Transverse colon (tissue), 4 donors: ENCODE measurements at regions not wholly inside any gene's neighbourhood (a gene's known extent, or its start where the extent isn't known, plus 50 kb on each side); places are given as distances from the start of the nearest gene placed in this dataset.

Source experiments
- DNase-seq: peaks from one replicate; pipeline ENCODE4 v3.0.0-alpha.2; 2019
- H3K27ac ChIP-seq, 4 donors: fragments of 200-600 bp; sonication (generic); 2 replicates each; pipeline ENCODE4 v1.5.1; 2016 to 2018; ENCODE audit warnings: inconsistent platforms in 4 of 4
- H3K27me3 ChIP-seq: fragments of 200-600 bp; sonication (generic); 2 replicates; pipeline ENCODE4 v1.5.1; 2017; ENCODE audit warnings: inconsistent platforms
- H3K36me3 ChIP-seq, 4 donors: fragments of 200-600 bp; sonication (generic); 2 replicates each; pipeline ENCODE4 v1.5.1; 2017 to 2019; ENCODE audit warnings: inconsistent platforms in 4 of 4
- H3K4me1 ChIP-seq, 4 donors: fragments of 200-600 bp; sonication (generic); 2 replicates each; pipeline ENCODE4 v1.5.1; 2017 to 2020; ENCODE audit warnings: inconsistent platforms in 4 of 4
- H3K4me3 ChIP-seq, 4 donors: fragments of 200-600 bp; sonication (generic); 1 replicate in 1 of 4; 2 replicates in 3 of 4; pipeline versions ENCODE4 v1.5.1 to v1.6.1; 2017 to 2019; ENCODE audit warnings: inconsistent platforms in 4 of 4
- H3K9me3 ChIP-seq, 2 donors: fragments of 200-600 bp; sonication (generic); 2 replicates each; pipeline ENCODE4 v1.5.1; 2017 to 2019; ENCODE audit warnings: inconsistent platforms in 2 of 2
- EP300 ChIP-seq: sonication (generic); formaldehyde crosslinking; IDR thresholded peaks from one replicate; pipeline ENCODE4 v1.6.1; 2017; ENCODE audit warnings: antibody characterized with exemption, low read depth
- POLR2A ChIP-seq: fragments of 450-650 bp; IDR thresholded peaks from one replicate; pipeline ENCODE4 v1.6.1; 2016; ENCODE audit warnings: antibody characterized with exemption, mild to moderate bottlenecking, moderate library complexity
- POLR2AphosphoS5 ChIP-seq, 3 donors: sonication (generic); formaldehyde crosslinking; IDR thresholded peaks; one replicate each; pipeline ENCODE4 v1.6.1; 2016; ENCODE audit warnings: antibody characterized with exemption in 3 of 3
- WGBS, 2 donors: methylation state at CpG; one replicate each; pipeline ENCODE4 v1.1.5; 2018; ENCODE audit warnings: low coverage in 1 of 2; 5-methylcytosine and 5-hydroxymethylcytosine counted together
- in situ Hi-C, 4 donors: fragments of 200-750 bp; cut with MboI; loops; one replicate each; pipeline versions ENCODE4 v1.15.0 to v1.15.1; 2017; ENCODE audit warnings: low sequenced_read_pairs in 3 of 4, low pct_ligation_motif_present in 1 of 4, low pct_unique_long_range_greater_than_20kb in 1 of 4
- intact Hi-C: fragments of 100-400 bp; cut with DNase I; formaldehyde crosslinking; loops from one replicate; pipeline ENCODE4 v1.15.1; 2023; ENCODE audit warnings: low total_unique reads
- TF ChIP-seq, protein P1 (sequence below), 5 experiments: fragments of 200-600 bp in 3 of 5; fragments of 450-650 bp in 2 of 5; sonication (generic) in 3 of 5; IDR thresholded peaks; 1 replicate in 2 of 5; 2 replicates in 3 of 5; pipeline ENCODE4 v1.5.1; 2016 to 2017; ENCODE audit warnings: antibody characterized with exemption in 5 of 5, inconsistent platforms in 3 of 5, mild to moderate bottlenecking in 2 of 5, moderate library complexity in 1 of 5

DNA sequence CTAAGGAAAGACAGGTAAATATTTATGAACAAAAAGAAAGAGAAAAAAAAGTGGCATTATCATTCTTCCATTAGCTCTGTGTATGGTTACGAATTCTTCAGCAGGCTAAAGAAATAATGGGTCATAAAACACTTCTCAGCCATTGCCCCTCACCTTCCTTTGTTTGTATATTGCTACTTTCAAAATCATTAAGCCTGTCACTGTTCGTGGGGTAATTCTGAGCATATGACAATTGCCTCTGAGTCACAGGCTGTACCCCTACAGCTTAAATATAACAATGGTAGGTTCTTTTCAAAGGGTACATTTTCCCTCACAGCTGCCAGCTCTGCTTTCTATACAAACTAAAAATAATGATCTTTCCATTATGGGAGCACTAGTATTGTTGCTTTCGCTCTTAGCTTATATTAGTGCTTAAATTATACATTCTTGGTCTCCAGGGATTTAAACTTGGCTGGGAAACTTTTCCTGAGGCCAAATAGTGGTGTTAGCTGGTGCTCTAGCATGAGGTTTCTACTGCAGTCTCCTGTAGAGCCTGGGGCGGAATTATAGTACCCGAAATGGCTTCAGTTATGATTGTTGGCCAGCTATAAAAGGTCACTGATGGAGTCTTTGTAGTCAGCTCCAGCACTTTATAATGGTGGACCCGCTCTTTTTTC, 74.7 kb upstream of the CDH11 start:
- in situ Hi-C loops: no loop called here
- TF ChIP-seq POLR2AphosphoS5 (IDR thresholded peaks at IDR 0.05) (no peak), EP300 (no peak)
- 26 to 52% methylated on average over 4 to 6 of the region's 6 CpGs for WGBS, 2 donors

DNA sequence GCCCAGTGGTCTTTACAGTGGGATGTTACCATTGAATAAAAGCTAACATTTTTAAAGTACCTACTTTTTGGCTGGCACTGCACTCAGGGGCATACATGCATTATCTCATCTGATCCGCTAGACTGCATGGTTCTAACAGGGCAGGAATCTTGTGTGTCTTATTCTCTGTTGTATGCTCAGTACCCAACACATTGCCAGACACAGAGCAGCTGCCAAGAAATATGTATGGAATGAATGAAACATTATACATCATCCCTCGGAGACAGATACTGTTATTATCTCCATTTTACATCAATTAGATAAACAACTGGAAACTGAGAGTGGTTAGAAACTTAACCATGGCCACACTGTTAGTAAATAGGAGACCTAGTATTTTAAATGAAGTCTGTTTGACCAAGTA, 74.1 kb upstream of the CDH11 start:
- no peaks in the 10 kb centered on the region for H3K36me3 ChIP-seq
- intact Hi-C loops: no loop called here
- in situ Hi-C loops: no loop called here
- no peaks in the 10 kb centered on the region for H3K9me3 ChIP-seq
- TF ChIP-seq EP300: no peak
- TF ChIP-seq POLR2A: no peak
- TF ChIP-seq, protein P1, sequence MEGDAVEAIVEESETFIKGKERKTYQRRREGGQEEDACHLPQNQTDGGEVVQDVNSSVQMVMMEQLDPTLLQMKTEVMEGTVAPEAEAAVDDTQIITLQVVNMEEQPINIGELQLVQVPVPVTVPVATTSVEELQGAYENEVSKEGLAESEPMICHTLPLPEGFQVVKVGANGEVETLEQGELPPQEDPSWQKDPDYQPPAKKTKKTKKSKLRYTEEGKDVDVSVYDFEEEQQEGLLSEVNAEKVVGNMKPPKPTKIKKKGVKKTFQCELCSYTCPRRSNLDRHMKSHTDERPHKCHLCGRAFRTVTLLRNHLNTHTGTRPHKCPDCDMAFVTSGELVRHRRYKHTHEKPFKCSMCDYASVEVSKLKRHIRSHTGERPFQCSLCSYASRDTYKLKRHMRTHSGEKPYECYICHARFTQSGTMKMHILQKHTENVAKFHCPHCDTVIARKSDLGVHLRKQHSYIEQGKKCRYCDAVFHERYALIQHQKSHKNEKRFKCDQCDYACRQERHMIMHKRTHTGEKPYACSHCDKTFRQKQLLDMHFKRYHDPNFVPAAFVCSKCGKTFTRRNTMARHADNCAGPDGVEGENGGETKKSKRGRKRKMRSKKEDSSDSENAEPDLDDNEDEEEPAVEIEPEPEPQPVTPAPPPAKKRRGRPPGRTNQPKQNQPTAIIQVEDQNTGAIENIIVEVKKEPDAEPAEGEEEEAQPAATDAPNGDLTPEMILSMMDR (IDR thresholded peaks at IDR 0.05): no peak
- TF ChIP-seq POLR2AphosphoS5 (IDR thresholded peaks at IDR 0.05): no peak
- no peak overlapping the region for H3K4me3 ChIP-seq
- H3K4me1 ChIP-seq: no peaks in the 10 kb centered on the region
- 29 to 45% methylated on average over 1 to 2 of the region's 2 CpGs for WGBS, 2 donors
- no peak for DNase-seq
- no peaks in the 10 kb centered on the region for H3K27me3 ChIP-seq
- H3K27ac ChIP-seq: no peak overlapping the region

More for the DNA sequence above, 74.7 kb upstream of the CDH11 start:
- H3K27ac ChIP-seq: no peak overlapping the region
- no peaks in the 10 kb centered on the region for H3K9me3 ChIP-seq
- no peaks in the 10 kb centered on the region for H3K27me3 ChIP-seq
- H3K4me3 ChIP-seq: no peak overlapping the region
- intact Hi-C loops: no loop called here
- no peaks in the 10 kb centered on the region for H3K4me1 ChIP-seq
- H3K36me3 ChIP-seq: no peaks in the 10 kb centered on the region
- DNase-seq: no peak

DNA sequence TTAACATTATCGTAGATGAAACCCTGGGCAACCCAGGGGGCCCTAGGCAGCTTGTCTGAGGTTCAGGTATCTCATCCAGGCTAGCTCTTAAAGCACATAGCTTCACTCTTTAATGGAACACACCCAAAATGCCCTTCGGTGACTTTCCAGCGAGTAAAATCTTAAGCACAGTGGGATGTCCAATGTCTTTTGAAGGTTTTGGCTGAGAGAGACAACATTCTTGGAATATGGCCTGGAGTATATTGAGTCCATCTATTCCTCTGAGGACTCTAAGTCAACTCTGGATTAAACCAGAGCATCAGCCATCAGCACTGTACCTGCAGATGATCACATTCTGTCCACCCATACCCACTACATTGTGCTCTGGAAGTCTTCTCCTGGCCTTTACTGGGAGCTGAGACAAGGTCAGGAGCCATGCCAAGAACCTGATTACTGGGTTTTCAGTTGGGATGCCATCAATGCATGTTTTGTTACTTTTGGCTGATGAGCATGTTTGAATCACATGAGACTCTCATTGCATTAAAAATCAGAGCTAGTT, 63.4 kb upstream of the CDH11 start:
- Histone ChIP-seq H3K4me3 (no peak overlapping the region), H3K4me1 (no peaks in the 10 kb centered on the region), H3K27me3 (no peaks in the 10 kb centered on the region), H3K36me3 (no peaks in the 10 kb centered on the region), H3K9me3 (no peaks in the 10 kb centered on the region), H3K27ac (no peak overlapping the region)
- DNase-seq: no peak
- TF ChIP-seq POLR2A: no peak
- TF ChIP-seq POLR2AphosphoS5 (IDR thresholded peaks at IDR 0.05): peak in 2 of 3 donors; percentile 18 to 33
- 30 to 71% methylated on average over 2 to 3 of the region's 3 CpGs for WGBS, 2 donors
- in situ Hi-C loops (no loop called here), intact Hi-C loops (no loop called here)

DNA sequence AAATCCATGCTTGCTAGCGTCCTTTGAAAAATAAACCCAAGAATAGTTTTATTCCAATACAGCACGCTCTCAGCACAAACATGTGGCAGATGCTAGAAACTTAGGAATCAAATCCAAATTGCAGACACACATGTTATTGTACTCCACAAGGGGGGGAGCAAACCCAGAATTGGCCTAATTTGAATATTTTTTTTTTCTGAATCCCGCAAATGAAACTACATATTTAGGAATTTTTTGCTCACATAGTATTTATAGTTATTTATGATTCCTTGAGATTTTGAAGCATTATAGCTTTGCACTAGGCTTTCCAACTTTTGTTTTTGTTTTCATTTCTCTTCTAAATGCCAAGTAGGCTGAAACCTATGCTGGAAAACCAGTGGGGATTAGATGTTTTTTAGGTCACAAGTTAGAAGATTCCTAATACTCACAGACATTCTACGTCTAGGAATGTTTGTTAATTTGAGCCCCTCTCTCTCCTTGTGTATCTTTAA, 59.3 kb upstream of the CDH11 start:
- intact Hi-C loops (no loop called here), in situ Hi-C loops (no loop called here)
- Histone ChIP-seq H3K4me1 (no peaks in the 10 kb centered on the region), H3K27ac (peak overlapping the region in 1 of 4 donors; percentile 13), H3K9me3 (no peaks in the 10 kb centered on the region), H3K4me3 (no peak overlapping the region), H3K36me3 (no peaks in the 10 kb centered on the region), H3K27me3 (no peaks in the 10 kb centered on the region)
- no peak for DNase-seq
- 55 to 67% methylated on average over 4 of the region's 4 CpGs for WGBS, 2 donors
- TF ChIP-seq POLR2AphosphoS5 (IDR thresholded peaks at IDR 0.05) (no peak), POLR2A (no peak), EP300 (no peak)
- TF ChIP-seq, protein P1 (IDR thresholded peaks at IDR 0.05): no peak

DNA sequence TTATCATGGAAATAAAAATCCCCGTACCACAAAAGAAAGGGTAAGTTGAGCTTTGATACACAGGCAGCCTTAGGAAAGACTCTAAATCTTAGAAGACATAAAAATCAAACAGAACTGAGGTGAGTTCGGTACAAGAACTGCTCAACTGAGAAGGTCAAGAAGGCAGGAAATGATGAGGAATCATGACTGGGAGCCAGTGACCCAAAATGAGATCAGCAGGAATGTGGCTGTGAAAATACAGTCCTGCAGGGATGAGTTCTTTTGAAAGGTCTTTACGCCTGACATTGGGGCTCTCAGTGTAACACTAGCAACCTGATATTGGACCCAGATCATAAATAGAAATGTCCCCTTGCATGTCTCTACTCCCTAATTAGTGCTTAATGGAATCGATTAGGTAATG, 56.3 kb upstream of the CDH11 start:
- H3K27me3 ChIP-seq: no peaks in the 10 kb centered on the region
- no peak overlapping the region for H3K4me3 ChIP-seq
- no peaks in the 10 kb centered on the region for H3K4me1 ChIP-seq
- no peak for TF ChIP-seq POLR2A
- TF ChIP-seq, protein P1 (IDR thresholded peaks at IDR 0.05): no peak
- TF ChIP-seq POLR2AphosphoS5 (IDR thresholded peaks at IDR 0.05): no peak
- H3K9me3 ChIP-seq: no peaks in the 10 kb centered on the region
- in situ Hi-C loops (no loop called here), intact Hi-C loops (no loop called here)
- WGBS, 2 donors: 63 to 84% methylated on average over 4 of the region's 4 CpGs
- no peak for DNase-seq
- H3K27ac ChIP-seq: no peak overlapping the region
- H3K36me3 ChIP-seq: no peaks in the 10 kb centered on the region
